Mononuclear cell (primary cell): ENCODE measurements at regions not wholly inside any gene's neighbourhood (a gene's known extent, or its start where the extent isn't known, plus 50 kb on each side); places are given as distances from the start of the nearest gene placed in this dataset.
"Not testable (repeated sequence)": the region's sequence is repeated elsewhere in the genome, so short reads cannot be mapped to it uniquely, and the experiment has no call there.

ENCODE experiments used
- H3K27me3 ChIP-seq: 2 replicates; pipeline ENCODE4 v1.6.0; 2011; ENCODE audit warnings: low read length, control low read depth; ENCODE audit not compliant: insufficient read depth
- H3K4me1 ChIP-seq: 2 replicates; pipeline ENCODE4 v1.5.1; 2011; ENCODE audit warnings: mild to moderate bottlenecking, low read length, control low read depth; ENCODE audit not compliant: insufficient read depth
- H3K4me3 ChIP-seq: 2 replicates; pipeline ENCODE4 v1.5.1; 2011; ENCODE audit warnings: mild to moderate bottlenecking, low read length, moderate library complexity
- H3K9me3 ChIP-seq: 2 replicates; pipeline ENCODE4 v1.5.1; 2011; ENCODE audit warnings: low read depth, mild to moderate bottlenecking, control low read depth, low read length

GRCh38 chr6:137813308-137813970 is 53.6 kb upstream of the TNFAIP3 start:
- H3K4me3 ChIP-seq: no peak overlapping the region
- peaks cover 30% of the 10 kb centered on the region for H3K4me1 ChIP-seq
- no peaks in the 10 kb centered on the region for H3K27me3 ChIP-seq
- no peaks in the 10 kb centered on the region for H3K9me3 ChIP-seq

- H3K4me1 ChIP-seq: peaks cover 30% of the 10 kb centered on the region
- H3K4me3 ChIP-seq, H3K9me3 ChIP-seq, H3K27me3 ChIP-seq: not testable (repeated sequence)
These were observed 53.0 kb upstream of the TNFAIP3 start for GRCh38 chr6:137814030-137814429.

GRCh38 chr6:137815692-137816091 is 51.4 kb upstream of the TNFAIP3 start:
- Histone ChIP-seq H3K4me3 (no peak overlapping the region), H3K9me3 (no peaks in the 10 kb centered on the region), H3K4me1 (peaks cover 33% of the 10 kb centered on the region), H3K27me3 (no peaks in the 10 kb centered on the region)

- no peaks in the 10 kb centered on the region for H3K9me3 ChIP-seq
- no peak overlapping the region for H3K4me3 ChIP-seq
- no peaks in the 10 kb centered on the region for H3K27me3 ChIP-seq
- H3K4me1 ChIP-seq: peaks cover 28% of the 10 kb centered on the region
These were observed 50.9 kb upstream of the TNFAIP3 start for GRCh38 chr6:137816133-137816579.

- no peaks in the 10 kb centered on the region for H3K27me3 ChIP-seq
- no peak overlapping the region for H3K4me3 ChIP-seq
- H3K9me3 ChIP-seq: no peaks in the 10 kb centered on the region
- peaks cover 24% of the 10 kb centered on the region for H3K4me1 ChIP-seq
These were observed 50.1 kb upstream of the TNFAIP3 start for GRCh38 chr6:137816688-137817618.
